Stomach (tissue), 8 donors: ENCODE measurements at regions not wholly inside any gene's neighbourhood (a gene's known extent, or its start where the extent isn't known, plus 50 kb on each side); places are given as distances from the start of the nearest gene placed in this dataset.
A peak's percentile ranks its signal among the peaks of the same experiment; 100 is the strongest.

Source experiments
- DNase-seq, 2 donors: peaks; one replicate each; pipeline versions ENCODE4 v3.0.0 to v3.0.0-alpha.2; 2013 to 2019
- H3K27ac ChIP-seq, 5 donors: fragments of 200-600 bp in 4 of 5; sonication (generic) in 4 of 5; one replicate each; pipeline ENCODE4 v1.5.1; 2013 to 2019; ENCODE audit warnings: mild to moderate bottlenecking in 1 of 5, moderate library complexity in 1 of 5
- H3K27me3 ChIP-seq, 3 donors: fragments of 200-600 bp; sonication (generic); one replicate each; pipeline ENCODE4 v1.5.1; 2017 to 2019; ENCODE audit warnings: mixed run types in 1 of 3
- H3K36me3 ChIP-seq, 4 donors: fragments of 200-600 bp; sonication (generic); 1 replicate in 3 of 4; 2 replicates in 1 of 4; pipeline ENCODE4 v1.5.1; 2016 to 2019
- H3K4me1 ChIP-seq, 4 donors: fragments of 200-600 bp; sonication (generic); one replicate each; pipeline ENCODE4 v1.5.1; 2016 to 2019
- H3K4me3 ChIP-seq, 4 donors: fragments of 200-600 bp; sonication (generic) in 3 of 4; one replicate each; pipeline ENCODE4 v1.5.1; 2016 to 2019; ENCODE audit warnings: mild to moderate bottlenecking in 1 of 4
- H3K9me3 ChIP-seq, 4 donors: fragments of 200-600 bp; sonication (generic); one replicate each; pipeline ENCODE4 v1.5.1; 2016 to 2019
- CTCF ChIP-seq, 7 experiments: fragments of 450-650 bp in 4 of 7; fragments of 200-600 bp in 3 of 7; sonication (generic) in 3 of 7; IDR thresholded peaks; one replicate each; pipeline ENCODE4 v1.5.1; 2016 to 2019; ENCODE audit warnings: antibody characterized with exemption in 7 of 7, control low read depth in 2 of 7, mild to moderate bottlenecking in 1 of 7
- EP300 ChIP-seq: sonication (generic); formaldehyde crosslinking; IDR thresholded peaks from one replicate; pipeline ENCODE4 v1.6.1; 2017; ENCODE audit warnings: antibody characterized with exemption
- POLR2A ChIP-seq, 4 donors: fragments of 450-650 bp; IDR thresholded peaks; one replicate each; pipeline ENCODE4 v1.6.1; 2016; ENCODE audit warnings: antibody characterized with exemption in 4 of 4, control low read depth in 2 of 4, mild to moderate bottlenecking in 1 of 4, moderate library complexity in 1 of 4
- POLR2AphosphoS5 ChIP-seq, 3 donors: sonication (generic); formaldehyde crosslinking; IDR thresholded peaks; one replicate each; pipeline ENCODE4 v1.6.1; 2016; ENCODE audit warnings: antibody characterized with exemption in 3 of 3
- WGBS, 5 donors: extraction: QIAGEN DNeasy Blood & Tissue Kit in 3 of 5; methylation state at CpG; one replicate each; pipeline versions ENCODE4 v1.1.5 to v1.1.7; 2013 to 2018; 5-methylcytosine and 5-hydroxymethylcytosine counted together
- intact Hi-C: fragments of 100-400 bp; cut with DNase I; formaldehyde crosslinking; loops from one replicate; pipeline ENCODE4 v1.15.1; 2023; ENCODE audit warnings: low total_unique reads
- donor health status: healthy with polysubstance abuse.
- donor health status: Bipolar disorder and iron deficiency.
- donor health status: healthy.

- H3K4me1 ChIP-seq, result no peaks in the 10 kb centered on the region
- no peaks in the 10 kb centered on the region for H3K9me3 ChIP-seq
- no peak for DNase-seq
- no peak overlapping the region for H3K27ac ChIP-seq
- no peak for TF ChIP-seq POLR2A (IDR thresholded peaks at IDR 0.05)
- TF ChIP-seq CTCF (IDR thresholded peaks at IDR 0.05), result no peak
- no peak for TF ChIP-seq POLR2AphosphoS5 (IDR thresholded peaks at IDR 0.05)
- no peak for TF ChIP-seq EP300
- no peaks in the 10 kb centered on the region for H3K27me3 ChIP-seq
- intact Hi-C loops, result no loop called here
- H3K4me3 ChIP-seq, result no peak overlapping the region
- H3K36me3 ChIP-seq, result no peaks in the 10 kb centered on the region
Measured at GRCh38 chr11:91230647-91231046, 994.0 kb upstream of the FAT3 start.

- no peaks in the 10 kb centered on the region for H3K4me1 ChIP-seq
- no peak overlapping the region for H3K4me3 ChIP-seq
- no peak overlapping the region for H3K27ac ChIP-seq
- no peaks in the 10 kb centered on the region for H3K27me3 ChIP-seq
- 16 to 41% (median 26%) methylated on average over 1 of the region's 1 CpG for WGBS, 5 donors
- H3K9me3 ChIP-seq, result no peaks in the 10 kb centered on the region
- intact Hi-C loops, result no loop called here
- no peak for DNase-seq
- no peaks in the 10 kb centered on the region for H3K36me3 ChIP-seq
- no peak for TF ChIP-seq POLR2AphosphoS5 (IDR thresholded peaks at IDR 0.05)
- TF ChIP-seq EP300, result no peak
- no peak for TF ChIP-seq POLR2A (IDR thresholded peaks at IDR 0.05)
Measured at GRCh38 chr11:91222830-91223229, 1000.0 kb upstream of the CHORDC1 start.

GRCh38 chr11:91220476-91221202 lies 997.8 kb upstream of the CHORDC1 start:
- intact Hi-C loops, result no loop called here
- no peaks in the 10 kb centered on the region for H3K36me3 ChIP-seq
- WGBS, 5 donors, result 0% methylated on average over 1 of the region's 1 CpG
- H3K9me3 ChIP-seq, result no peaks in the 10 kb centered on the region
- H3K4me3 ChIP-seq, result no peak overlapping the region
- no peak for TF ChIP-seq POLR2A (IDR thresholded peaks at IDR 0.05)
- TF ChIP-seq POLR2AphosphoS5 (IDR thresholded peaks at IDR 0.05), result no peak
- no peak for TF ChIP-seq CTCF (IDR thresholded peaks at IDR 0.05)
- no peak for TF ChIP-seq EP300
- no peak overlapping the region for H3K27ac ChIP-seq
- H3K27me3 ChIP-seq, result no peaks in the 10 kb centered on the region
- no peak for DNase-seq
- no peaks in the 10 kb centered on the region for H3K4me1 ChIP-seq

- Histone ChIP-seq H3K4me3 (no peak overlapping the region), H3K9me3 (no peaks in the 10 kb centered on the region), H3K4me1 (no peaks in the 10 kb centered on the region), H3K27ac (no peak overlapping the region), H3K27me3 (no peaks in the 10 kb centered on the region), H3K36me3 (no peaks in the 10 kb centered on the region)
- intact Hi-C loops, result no loop called here
- TF ChIP-seq POLR2A (IDR thresholded peaks at IDR 0.05), result no peak
- no peak for TF ChIP-seq CTCF (IDR thresholded peaks at IDR 0.05)
- WGBS, 5 donors, result 21 to 43% (median 29%) methylated on average over 1 of the region's 1 CpG
- DNase-seq, result peak in 1 of 2 donors; percentile 28
Measured at GRCh38 chr11:91219535-91219934, 996.7 kb upstream of the CHORDC1 start.

- no peaks in the 10 kb centered on the region for H3K4me1 ChIP-seq
- H3K27me3 ChIP-seq, result no peaks in the 10 kb centered on the region
- H3K4me3 ChIP-seq, result no peak overlapping the region
- H3K9me3 ChIP-seq, result no peaks in the 10 kb centered on the region
- H3K36me3 ChIP-seq, result no peaks in the 10 kb centered on the region
- no peak for DNase-seq
- H3K27ac ChIP-seq, result no peak overlapping the region
- intact Hi-C loops, result no loop called here
- no peak for TF ChIP-seq CTCF (IDR thresholded peaks at IDR 0.05)
- TF ChIP-seq POLR2AphosphoS5 (IDR thresholded peaks at IDR 0.05), result no peak
- no peak for TF ChIP-seq POLR2A (IDR thresholded peaks at IDR 0.05)
- no peak for TF ChIP-seq EP300
Measured at GRCh38 chr11:91209751-91210150, 986.9 kb upstream of the CHORDC1 start.
